Caco-2 (cell line): ENCODE measurements at regions not wholly inside any gene's neighbourhood (a gene's known extent, or its start where the extent isn't known, plus 50 kb on each side); places are given as distances from the start of the nearest gene placed in this dataset.

ENCODE experiments used
- BruUV-seq: library from RNA; stranded (reverse); fragments of 400-500 nt; replicated peaks from 2 replicates; lab custom pipeline; 2021; lab: Mats Ljungman, UMichigan
- CTCF ChIA-PET: fragments of 300-600 bp; sonication (Branson Sonifier 250); formaldehyde crosslinking; loops from one replicate; lab custom pipeline; 2022; ENCODE audit warnings: antibody characterized with exemption; lab: Charles Lee
- POLR2A ChIA-PET: fragments of 300-600 bp; sonication (Branson Sonifier 250); formaldehyde crosslinking; loops from one replicate; lab custom pipeline; 2022; ENCODE audit warnings: antibody characterized with exemption; lab: Charles Lee
- DNase-seq, 2 experiments: peaks; one replicate each; pipeline versions ENCODE4 v3.0.0 to v3.0.0-alpha.2; 2020 to 2022
- H3K27me3 ChIP-seq: replicated peaks from 2 replicates; pipeline ENCODE4 v1.6.0; 2011; ENCODE audit warnings: low read length; ENCODE audit not compliant: control insufficient read depth, insufficient read depth
- H3K36me3 ChIP-seq: 2 replicates; pipeline ENCODE4 v1.5.1; 2011; ENCODE audit warnings: low read length; ENCODE audit not compliant: control insufficient read depth, insufficient read depth
- H3K4me1 ChIP-seq: fragments of 250-450 bp; sonication (Bioruptor Pico); 2 replicates; pipeline ENCODE4 v1.5.1; 2020; ENCODE audit warnings: mild to moderate bottlenecking
- H3K4me3 ChIP-seq: 2 replicates; pipeline ENCODE4 v1.5.1; 2011; ENCODE audit warnings: low read depth, mild to moderate bottlenecking, control low read depth, low read length
- H3K9me3 ChIP-seq: fragments of 250-450 bp; sonication (Bioruptor Pico); 2 replicates; pipeline ENCODE4 v1.5.1; 2020; ENCODE audit warnings: mild to moderate bottlenecking, moderate library complexity
- H3K27ac Mint-ChIP-seq: one replicate; pipeline ENCODE4 v1.8.0; 2022; ENCODE audit warnings: mixed read lengths; ENCODE audit not compliant: unreplicated experiment
- H3K27me3 Mint-ChIP-seq: one replicate; pipeline ENCODE4 v1.8.0; 2022; ENCODE audit warnings: mixed read lengths; ENCODE audit not compliant: insufficient read depth, unreplicated experiment
- H3K36me3 Mint-ChIP-seq: one replicate; pipeline ENCODE4 v1.8.0; 2022; ENCODE audit warnings: mild to moderate bottlenecking, mixed read lengths; ENCODE audit not compliant: insufficient read depth, unreplicated experiment
- H3K4me1 Mint-ChIP-seq: one replicate; pipeline ENCODE4 v1.8.0; 2022; ENCODE audit warnings: low read depth, mixed read lengths; ENCODE audit not compliant: unreplicated experiment
- H3K4me3 Mint-ChIP-seq: one replicate; pipeline ENCODE4 v1.8.0; 2022; ENCODE audit warnings: mild to moderate bottlenecking, moderate library complexity, mixed read lengths; ENCODE audit not compliant: unreplicated experiment
- H3K9me3 Mint-ChIP-seq: one replicate; pipeline ENCODE4 v1.8.0; 2022; ENCODE audit warnings: mixed read lengths; ENCODE audit not compliant: unreplicated experiment
- CTCF ChIP-seq, 2 experiments: fragments of 200-600 bp in 1 of 2; IDR thresholded peaks; 1 replicate in 1 of 2; 2 replicates in 1 of 2; pipeline versions ENCODE4 v1.5.1 to v1.8.0; 2011 to 2022; ENCODE audit warnings: antibody characterized with exemption in 1 of 2, control low read depth in 1 of 2, inconsistent platforms in 1 of 2, low read depth in 1 of 2, low read length in 1 of 2, mild to moderate bottlenecking in 1 of 2, moderate library complexity in 1 of 2; ENCODE audit not compliant: insufficient read depth in 1 of 2, severe bottlenecking in 1 of 2, unreplicated experiment in 1 of 2
- intact Hi-C: fragments of 100-400 bp; cut with micrococcal nuclease; formaldehyde crosslinking; loops from one replicate; pipeline ENCODE4 v1.10.0; 2022; ENCODE audit not compliant: unreplicated experiment

- no peaks in the 10 kb centered on the region for H3K27me3 ChIP-seq
- ChIA-PET CTCF (no interaction called here), POLR2A (no interaction called here)
- no peaks in the 10 kb centered on the region for H3K36me3 ChIP-seq
- H3K9me3 Mint-ChIP-seq: no peaks in the 10 kb centered on the region
- H3K36me3 Mint-ChIP-seq: no peaks in the 10 kb centered on the region
- H3K4me3 Mint-ChIP-seq: no peak overlapping the region
- no peak overlapping the region for H3K4me3 ChIP-seq
- no peaks in the 10 kb centered on the region for H3K4me1 ChIP-seq
- DNase-seq: no peak
- no peaks in the 10 kb centered on the region for H3K27me3 Mint-ChIP-seq
- no TSS peak for BruUV-seq
- no peaks in the 10 kb centered on the region for H3K4me1 Mint-ChIP-seq
- TF ChIP-seq CTCF (IDR thresholded peaks at IDR 0.05; ENCODE audit: insufficient read depth in 1 of 2, low read depth in 1 of 2, low read length in 1 of 2, severe bottlenecking in 1 of 2, unreplicated experiment in 1 of 2): no peak
- H3K27ac Mint-ChIP-seq: no peak overlapping the region
- no peaks in the 10 kb centered on the region for H3K9me3 ChIP-seq
- intact Hi-C loops: no loop called here
Observed at GRCh38 chr5:166027582-166027981, 2263.9 kb upstream of the WWC1 start.

- H3K36me3 Mint-ChIP-seq: no peaks in the 10 kb centered on the region
- Histone ChIP-seq H3K27me3 (no peaks in the 10 kb centered on the region), H3K36me3 (no peaks in the 10 kb centered on the region), H3K4me3 (no peak overlapping the region), H3K9me3 (no peaks in the 10 kb centered on the region), H3K4me1 (no peaks in the 10 kb centered on the region)
- H3K27me3 Mint-ChIP-seq: no peaks in the 10 kb centered on the region
- H3K4me1 Mint-ChIP-seq: no peaks in the 10 kb centered on the region
- intact Hi-C loops: no loop called here
- no TSS peak for BruUV-seq
- no peak overlapping the region for H3K27ac Mint-ChIP-seq
- POLR2A ChIA-PET: no interaction called here
- H3K4me3 Mint-ChIP-seq: no peak overlapping the region
- CTCF ChIA-PET: no interaction called here
- TF ChIP-seq CTCF (IDR thresholded peaks at IDR 0.05; ENCODE audit: insufficient read depth in 1 of 2, low read depth in 1 of 2, low read length in 1 of 2, severe bottlenecking in 1 of 2, unreplicated experiment in 1 of 2): no peak
- H3K9me3 Mint-ChIP-seq: no peaks in the 10 kb centered on the region
- no peak for DNase-seq
Observed at GRCh38 chr5:166031926-166032325, 2259.5 kb upstream of the WWC1 start.

GRCh38 chr5:166032601-166033000 is 2258.8 kb upstream of the WWC1 start:
- TF ChIP-seq CTCF (IDR thresholded peaks at IDR 0.05; ENCODE audit: insufficient read depth in 1 of 2, low read depth in 1 of 2, low read length in 1 of 2, severe bottlenecking in 1 of 2, unreplicated experiment in 1 of 2): no peak
- H3K4me3 Mint-ChIP-seq: no peak overlapping the region
- no peaks in the 10 kb centered on the region for H3K36me3 ChIP-seq
- H3K9me3 Mint-ChIP-seq: no peaks in the 10 kb centered on the region
- POLR2A ChIA-PET: no interaction called here
- H3K4me1 ChIP-seq: no peaks in the 10 kb centered on the region
- H3K27ac Mint-ChIP-seq: no peak overlapping the region
- H3K27me3 Mint-ChIP-seq: no peaks in the 10 kb centered on the region
- H3K9me3 ChIP-seq: no peaks in the 10 kb centered on the region
- H3K36me3 Mint-ChIP-seq: no peaks in the 10 kb centered on the region
- H3K27me3 ChIP-seq: no peaks in the 10 kb centered on the region
- DNase-seq: no peak
- intact Hi-C loops: no loop called here
- no peak overlapping the region for H3K4me3 ChIP-seq
- no TSS peak for BruUV-seq
- no peaks in the 10 kb centered on the region for H3K4me1 Mint-ChIP-seq
- CTCF ChIA-PET: no interaction called here
